ENCODE measurements at regions not wholly inside any gene's neighbourhood (a gene's known extent, or its start where the extent isn't known, plus 50 kb on each side); places are given as distances from the start of the nearest gene placed in this dataset.

- no peak for ATAC-seq
- no peak overlapping the region for H3K27ac Mint-ChIP-seq
- H3K4me1 Mint-ChIP-seq, result peaks cover 47% of the 10 kb centered on the region
- no peaks in the 10 kb centered on the region for H3K36me3 Mint-ChIP-seq
- CTCF ChIA-PET, result interaction anchor here (1.9 kb wide), 1 partner anchor 16 kb away, joined by 9 read pairs; no protein-coding TSS in a partner anchor
- TF ChIP-seq RELA (CRISPR knock-in tag; IDR thresholded peaks at IDR 0.05; ENCODE audit: borderline replicate concordance), result no peak
- TF ChIP-seq, protein P1, sequence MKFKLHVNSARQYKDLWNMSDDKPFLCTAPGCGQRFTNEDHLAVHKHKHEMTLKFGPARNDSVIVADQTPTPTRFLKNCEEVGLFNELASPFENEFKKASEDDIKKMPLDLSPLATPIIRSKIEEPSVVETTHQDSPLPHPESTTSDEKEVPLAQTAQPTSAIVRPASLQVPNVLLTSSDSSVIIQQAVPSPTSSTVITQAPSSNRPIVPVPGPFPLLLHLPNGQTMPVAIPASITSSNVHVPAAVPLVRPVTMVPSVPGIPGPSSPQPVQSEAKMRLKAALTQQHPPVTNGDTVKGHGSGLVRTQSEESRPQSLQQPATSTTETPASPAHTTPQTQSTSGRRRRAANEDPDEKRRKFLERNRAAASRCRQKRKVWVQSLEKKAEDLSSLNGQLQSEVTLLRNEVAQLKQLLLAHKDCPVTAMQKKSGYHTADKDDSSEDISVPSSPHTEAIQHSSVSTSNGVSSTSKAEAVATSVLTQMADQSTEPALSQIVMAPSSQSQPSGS (CRISPR knock-in tag; IDR thresholded peaks at IDR 0.05; ENCODE audit: borderline replicate concordance, low read depth), result no peak
- TF ChIP-seq HMGXB4 (CRISPR knock-in tag; IDR thresholded peaks at IDR 0.05), result no peak
- TF ChIP-seq, protein P2, sequence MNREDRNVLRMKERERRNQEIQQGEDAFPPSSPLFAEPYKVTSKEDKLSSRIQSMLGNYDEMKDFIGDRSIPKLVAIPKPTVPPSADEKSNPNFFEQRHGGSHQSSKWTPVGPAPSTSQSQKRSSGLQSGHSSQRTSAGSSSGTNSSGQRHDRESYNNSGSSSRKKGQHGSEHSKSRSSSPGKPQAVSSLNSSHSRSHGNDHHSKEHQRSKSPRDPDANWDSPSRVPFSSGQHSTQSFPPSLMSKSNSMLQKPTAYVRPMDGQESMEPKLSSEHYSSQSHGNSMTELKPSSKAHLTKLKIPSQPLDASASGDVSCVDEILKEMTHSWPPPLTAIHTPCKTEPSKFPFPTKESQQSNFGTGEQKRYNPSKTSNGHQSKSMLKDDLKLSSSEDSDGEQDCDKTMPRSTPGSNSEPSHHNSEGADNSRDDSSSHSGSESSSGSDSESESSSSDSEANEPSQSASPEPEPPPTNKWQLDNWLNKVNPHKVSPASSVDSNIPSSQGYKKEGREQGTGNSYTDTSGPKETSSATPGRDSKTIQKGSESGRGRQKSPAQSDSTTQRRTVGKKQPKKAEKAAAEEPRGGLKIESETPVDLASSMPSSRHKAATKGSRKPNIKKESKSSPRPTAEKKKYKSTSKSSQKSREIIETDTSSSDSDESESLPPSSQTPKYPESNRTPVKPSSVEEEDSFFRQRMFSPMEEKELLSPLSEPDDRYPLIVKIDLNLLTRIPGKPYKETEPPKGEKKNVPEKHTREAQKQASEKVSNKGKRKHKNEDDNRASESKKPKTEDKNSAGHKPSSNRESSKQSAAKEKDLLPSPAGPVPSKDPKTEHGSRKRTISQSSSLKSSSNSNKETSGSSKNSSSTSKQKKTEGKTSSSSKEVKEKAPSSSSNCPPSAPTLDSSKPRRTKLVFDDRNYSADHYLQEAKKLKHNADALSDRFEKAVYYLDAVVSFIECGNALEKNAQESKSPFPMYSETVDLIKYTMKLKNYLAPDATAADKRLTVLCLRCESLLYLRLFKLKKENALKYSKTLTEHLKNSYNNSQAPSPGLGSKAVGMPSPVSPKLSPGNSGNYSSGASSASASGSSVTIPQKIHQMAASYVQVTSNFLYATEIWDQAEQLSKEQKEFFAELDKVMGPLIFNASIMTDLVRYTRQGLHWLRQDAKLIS (CRISPR knock-in tag; IDR thresholded peaks at IDR 0.05; ENCODE audit: borderline replicate concordance), result no peak
- TF ChIP-seq, protein P3, sequence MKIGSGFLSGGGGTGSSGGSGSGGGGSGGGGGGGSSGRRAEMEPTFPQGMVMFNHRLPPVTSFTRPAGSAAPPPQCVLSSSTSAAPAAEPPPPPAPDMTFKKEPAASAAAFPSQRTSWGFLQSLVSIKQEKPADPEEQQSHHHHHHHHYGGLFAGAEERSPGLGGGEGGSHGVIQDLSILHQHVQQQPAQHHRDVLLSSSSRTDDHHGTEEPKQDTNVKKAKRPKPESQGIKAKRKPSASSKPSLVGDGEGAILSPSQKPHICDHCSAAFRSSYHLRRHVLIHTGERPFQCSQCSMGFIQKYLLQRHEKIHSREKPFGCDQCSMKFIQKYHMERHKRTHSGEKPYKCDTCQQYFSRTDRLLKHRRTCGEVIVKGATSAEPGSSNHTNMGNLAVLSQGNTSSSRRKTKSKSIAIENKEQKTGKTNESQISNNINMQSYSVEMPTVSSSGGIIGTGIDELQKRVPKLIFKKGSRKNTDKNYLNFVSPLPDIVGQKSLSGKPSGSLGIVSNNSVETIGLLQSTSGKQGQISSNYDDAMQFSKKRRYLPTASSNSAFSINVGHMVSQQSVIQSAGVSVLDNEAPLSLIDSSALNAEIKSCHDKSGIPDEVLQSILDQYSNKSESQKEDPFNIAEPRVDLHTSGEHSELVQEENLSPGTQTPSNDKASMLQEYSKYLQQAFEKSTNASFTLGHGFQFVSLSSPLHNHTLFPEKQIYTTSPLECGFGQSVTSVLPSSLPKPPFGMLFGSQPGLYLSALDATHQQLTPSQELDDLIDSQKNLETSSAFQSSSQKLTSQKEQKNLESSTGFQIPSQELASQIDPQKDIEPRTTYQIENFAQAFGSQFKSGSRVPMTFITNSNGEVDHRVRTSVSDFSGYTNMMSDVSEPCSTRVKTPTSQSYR (CRISPR knock-in tag; IDR thresholded peaks at IDR 0.05), result no peak
- H3K27me3 Mint-ChIP-seq (ENCODE audit: low read depth), result no peaks in the 10 kb centered on the region; the same call in 1 of the 2 replicates
- H3K4me3 Mint-ChIP-seq, result no peak overlapping the region
- no peak for DNase-seq (ENCODE audit: low spot score)
- H3K9me3 Mint-ChIP-seq, result no peaks in the 10 kb centered on the region
- POLR2A ChIA-PET, result no interaction called here
These were observed 278.8 kb downstream of the TSHZ3 start for GRCh38 chr19:31070146-31071065.

- Mint-ChIP-seq H3K36me3 (no peaks in the 10 kb centered on the region), H3K9me3 (no peaks in the 10 kb centered on the region), H3K4me1 (peaks cover 25% of the 10 kb centered on the region), H3K27me3 (ENCODE audit: low read depth) (no peaks in the 10 kb centered on the region), H3K27ac (no peak overlapping the region), H3K4me3 (no peak overlapping the region)
- no peak for DNase-seq (ENCODE audit: low spot score)
- no peak for ATAC-seq
- TF ChIP-seq PRRX2 (CRISPR knock-in tag; IDR thresholded peaks at IDR 0.05) (no peak), RELA (CRISPR knock-in tag; IDR thresholded peaks at IDR 0.05; ENCODE audit: borderline replicate concordance) (no peak), ZNF396 (CRISPR knock-in tag; IDR thresholded peaks at IDR 0.05; ENCODE audit: borderline replicate concordance) (no peak), ZNF121 (CRISPR knock-in tag; IDR thresholded peaks at IDR 0.05) (no peak), ZNF219 (CRISPR knock-in tag; IDR thresholded peaks at IDR 0.05; ENCODE audit: borderline replicate concordance) (no peak), ELF4 (CRISPR knock-in tag; IDR thresholded peaks at IDR 0.05; ENCODE audit: low read depth) (no peak), CBFB (CRISPR knock-in tag; IDR thresholded peaks at IDR 0.05; ENCODE audit: low read depth) (no peak), CDX4 (CRISPR knock-in tag; IDR thresholded peaks at IDR 0.05; ENCODE audit: borderline replicate concordance) (no peak)
- POLR2A ChIA-PET, result no interaction called here
- CTCF ChIA-PET, result no interaction called here
These were observed 281.0 kb downstream of the TSHZ3 start for GRCh38 chr19:31068268-31068667.
